AG10803 (cell line): ENCODE measurements at regions not wholly inside any gene's neighbourhood (a gene's known extent, or its start where the extent isn't known, plus 50 kb on each side); places are given as distances from the start of the nearest gene placed in this dataset.

ENCODE experiments used
- DNase-seq: peaks from one replicate; pipeline ENCODE4 v3.0.0; 2010; ENCODE audit warnings: low read depth
- H3K4me3 ChIP-seq: 2 replicates; pipeline ENCODE4 v1.5.1; 2011; ENCODE audit warnings: mild to moderate bottlenecking, low read length, control low read depth
- CTCF ChIP-seq: conservative IDR thresholded peaks from 2 replicates; pipeline ENCODE4 v1.5.1; 2011; ENCODE audit warnings: mild to moderate bottlenecking, low read length, control low read depth, inconsistent platforms

DNA sequence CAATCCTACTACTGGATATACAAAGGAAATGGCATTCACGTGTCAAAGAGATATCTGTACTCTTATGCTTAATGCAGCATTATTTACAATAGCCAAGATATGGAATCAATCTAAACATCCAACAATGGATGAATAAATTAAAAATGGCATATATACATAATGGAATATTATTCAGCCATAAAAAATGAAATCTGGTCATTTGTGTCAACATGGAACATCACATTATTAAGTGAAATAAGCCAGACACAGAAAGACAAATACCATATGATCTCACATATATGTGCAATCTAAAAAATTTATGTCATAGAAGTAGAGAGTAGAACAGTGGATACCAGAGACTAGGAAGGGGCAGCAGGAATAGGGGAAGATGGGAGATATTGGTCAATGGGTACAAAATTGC lies 228.8 kb upstream of the TBX3 start:
- H3K4me3 ChIP-seq = no peak overlapping the region
- no peak for TF ChIP-seq CTCF
- no peak for DNase-seq

- H3K4me3 ChIP-seq = no peak overlapping the region
- no peak for DNase-seq
- no peak for TF ChIP-seq CTCF
Observed at GRCh38 chr12:114911196-114911595, 227.2 kb upstream of the TBX3 start.

DNA sequence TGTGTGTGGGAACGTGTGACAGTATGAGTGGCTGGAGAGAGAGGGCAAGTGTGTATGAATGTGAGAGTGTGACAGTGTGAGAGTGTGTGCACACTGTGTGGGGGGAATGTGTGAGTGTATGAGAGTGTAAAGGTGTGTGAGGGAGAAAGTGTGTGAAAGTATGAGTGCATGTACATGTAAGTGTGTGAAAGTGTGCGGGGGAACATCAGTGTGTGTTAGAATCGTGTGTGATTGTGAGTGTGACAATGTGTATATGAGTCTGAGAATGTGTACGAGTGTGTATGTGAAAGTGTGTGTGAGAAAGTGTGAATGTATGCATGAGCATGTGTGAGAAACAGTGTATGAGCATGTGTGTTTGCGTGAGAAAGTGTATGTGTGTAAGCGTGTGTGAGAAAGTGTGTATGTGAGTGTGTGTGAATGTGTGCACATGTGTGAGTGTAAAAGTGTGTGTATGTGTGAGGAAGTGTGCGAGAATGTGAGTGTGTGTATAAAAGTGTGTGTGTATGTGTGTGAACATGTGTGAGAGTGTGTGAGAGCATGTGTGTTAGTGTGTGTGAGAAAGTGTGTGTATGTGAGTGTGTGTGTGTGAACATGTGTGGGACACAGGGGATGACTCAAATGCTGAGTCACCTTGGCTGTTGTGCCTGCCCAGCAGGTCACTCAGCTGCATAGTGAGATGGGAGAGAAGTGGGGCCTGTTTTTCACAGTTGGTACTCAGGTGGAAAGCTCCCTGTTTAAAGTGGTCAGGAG lies 220.5 kb upstream of the TBX3 start:
- H3K4me3 ChIP-seq = no peak overlapping the region
- peak; percentile 67 for DNase-seq
- TF ChIP-seq CTCF = no peak

- no peak for TF ChIP-seq CTCF
- peak overlapping the region; percentile 40 for H3K4me3 ChIP-seq
- DNase-seq = peak; percentile 86
Observed at GRCh38 chr12:114903083-114903691, 219.2 kb upstream of the TBX3 start.

DNA sequence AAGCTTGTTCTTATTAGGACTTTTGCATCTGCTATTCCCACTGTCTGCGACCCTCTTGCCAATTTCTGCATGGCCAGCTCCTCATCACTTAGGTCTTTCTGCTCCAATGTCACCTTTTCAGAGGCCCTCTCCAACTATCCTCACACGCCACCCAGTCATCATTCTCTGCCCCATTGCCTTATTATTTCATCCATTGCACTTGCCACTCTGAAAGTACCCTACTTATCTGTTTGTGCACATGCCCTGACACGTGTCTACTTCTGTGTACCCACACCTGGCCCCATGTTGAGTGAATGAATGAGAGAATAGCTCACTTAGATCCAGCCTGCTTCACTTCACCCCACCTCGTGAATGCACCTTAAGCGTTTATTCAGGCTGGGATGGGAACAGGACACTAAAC lies 218.7 kb upstream of the TBX3 start:
- DNase-seq = no peak
- no peak for TF ChIP-seq CTCF
- H3K4me3 ChIP-seq = no peak overlapping the region

- no peak for TF ChIP-seq CTCF
- no peak overlapping the region for H3K4me3 ChIP-seq
- no peak for DNase-seq
Observed at GRCh38 chr12:114901316-114901715, 217.3 kb upstream of the TBX3 start.

GRCh38 chr12:114898159-114898558 lies 214.2 kb upstream of the TBX3 start:
- H3K4me3 ChIP-seq = no peak overlapping the region
- DNase-seq = no peak
- TF ChIP-seq CTCF = no peak
